Coronary artery (tissue), 2 donors: ENCODE measurements at regions not wholly inside any gene's neighbourhood (a gene's known extent, or its start where the extent isn't known, plus 50 kb on each side); places are given as distances from the start of the nearest gene placed in this dataset.

Source experiments
- DNase-seq: peaks from one replicate; pipeline ENCODE4 v3.0.0-alpha.2; 2017; ENCODE audit warnings: low spot score
- H3K27ac ChIP-seq, 2 donors: fragments of 200-600 bp; sonication (generic); one replicate each; pipeline ENCODE4 v1.5.1; 2016 to 2019
- H3K4me3 ChIP-seq: fragments of 200-600 bp; sonication (generic); 2 replicates; pipeline ENCODE4 v1.5.1; 2016; ENCODE audit warnings: mild to moderate bottlenecking, moderate library complexity
- TF ChIP-seq, protein P1 (sequence below): fragments of 200-600 bp; sonication (generic); IDR thresholded peaks from one replicate; pipeline ENCODE4 v1.5.1; 2019; ENCODE audit warnings: antibody characterized with exemption

DNA sequence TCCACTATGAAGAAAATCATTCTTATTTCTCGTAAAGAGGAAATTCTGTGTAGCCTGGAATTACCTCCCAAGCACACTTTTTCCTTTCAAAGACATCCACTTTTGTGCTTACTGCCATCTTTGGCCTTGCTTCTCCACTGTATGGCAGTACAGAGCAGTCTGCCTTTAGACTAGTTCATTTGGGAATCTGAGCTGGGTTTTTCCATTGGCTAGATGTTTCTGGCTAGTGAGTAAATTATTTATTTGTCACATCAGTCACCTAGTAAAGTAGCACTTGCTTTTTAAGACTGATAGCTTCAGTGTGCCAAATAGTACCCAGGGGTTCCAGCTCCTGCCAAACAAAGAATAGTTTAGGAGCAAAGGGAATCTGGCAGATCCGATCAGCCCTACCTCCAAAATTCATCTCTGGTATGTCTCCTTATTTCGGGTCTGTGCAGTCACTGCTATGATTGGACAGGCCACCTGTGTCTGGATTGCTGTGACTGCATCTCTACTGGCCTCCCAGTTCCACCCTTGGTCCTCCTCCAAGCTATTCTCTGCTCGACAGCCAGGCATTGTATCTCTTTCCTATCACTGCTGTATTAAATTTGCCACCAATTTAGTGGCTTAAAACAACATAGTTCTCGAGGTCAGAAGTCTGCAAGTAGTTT lies 97.6 kb downstream of the NUDT12 start:
- no peak overlapping the region for H3K27ac ChIP-seq
- DNase-seq, result no peak
- TF ChIP-seq, protein P1, sequence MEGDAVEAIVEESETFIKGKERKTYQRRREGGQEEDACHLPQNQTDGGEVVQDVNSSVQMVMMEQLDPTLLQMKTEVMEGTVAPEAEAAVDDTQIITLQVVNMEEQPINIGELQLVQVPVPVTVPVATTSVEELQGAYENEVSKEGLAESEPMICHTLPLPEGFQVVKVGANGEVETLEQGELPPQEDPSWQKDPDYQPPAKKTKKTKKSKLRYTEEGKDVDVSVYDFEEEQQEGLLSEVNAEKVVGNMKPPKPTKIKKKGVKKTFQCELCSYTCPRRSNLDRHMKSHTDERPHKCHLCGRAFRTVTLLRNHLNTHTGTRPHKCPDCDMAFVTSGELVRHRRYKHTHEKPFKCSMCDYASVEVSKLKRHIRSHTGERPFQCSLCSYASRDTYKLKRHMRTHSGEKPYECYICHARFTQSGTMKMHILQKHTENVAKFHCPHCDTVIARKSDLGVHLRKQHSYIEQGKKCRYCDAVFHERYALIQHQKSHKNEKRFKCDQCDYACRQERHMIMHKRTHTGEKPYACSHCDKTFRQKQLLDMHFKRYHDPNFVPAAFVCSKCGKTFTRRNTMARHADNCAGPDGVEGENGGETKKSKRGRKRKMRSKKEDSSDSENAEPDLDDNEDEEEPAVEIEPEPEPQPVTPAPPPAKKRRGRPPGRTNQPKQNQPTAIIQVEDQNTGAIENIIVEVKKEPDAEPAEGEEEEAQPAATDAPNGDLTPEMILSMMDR, result no peak
- H3K4me3 ChIP-seq, result no peak overlapping the region

DNA sequence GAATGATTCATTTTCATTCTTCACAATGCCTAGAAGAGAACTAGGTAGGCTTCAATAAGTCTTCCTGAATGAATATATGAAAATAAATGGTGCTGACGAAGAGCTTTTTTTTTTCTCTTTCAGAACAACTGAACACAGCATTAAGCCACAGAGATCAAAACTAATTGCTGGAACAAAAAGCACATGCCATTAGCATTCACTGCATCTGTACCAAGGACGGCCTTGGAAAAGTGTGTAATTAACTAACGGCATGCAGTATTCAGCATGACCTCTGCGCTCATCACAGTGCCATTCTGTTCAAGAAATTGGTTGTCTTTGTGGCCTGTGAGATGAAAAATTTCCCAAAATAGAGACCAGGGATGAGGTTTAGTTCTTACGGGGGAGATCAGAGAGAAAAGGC lies 99.3 kb downstream of the NUDT12 start:
- no peak overlapping the region for H3K27ac ChIP-seq
- DNase-seq, result no peak
- TF ChIP-seq, protein P1, result no peak
- H3K4me3 ChIP-seq, result no peak overlapping the region

DNA sequence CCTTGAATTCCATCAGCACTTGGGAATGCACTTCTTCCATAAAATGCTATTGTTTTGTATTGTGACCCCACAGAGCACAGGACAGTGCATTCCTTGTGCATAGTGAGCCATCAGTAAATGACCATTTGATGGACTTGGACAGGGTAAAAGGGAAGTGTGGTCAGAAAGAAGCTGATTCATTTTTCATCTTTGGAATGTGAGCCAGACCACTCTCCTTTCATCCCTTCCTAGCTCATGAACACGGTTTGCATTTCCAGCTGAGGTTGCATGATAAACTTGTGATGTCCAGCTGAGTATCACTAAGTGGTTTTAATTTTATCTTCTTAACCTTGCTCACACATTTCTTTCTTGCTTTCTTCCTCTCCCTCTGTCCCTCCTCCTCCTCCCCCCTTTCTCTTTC lies 101.3 kb downstream of the NUDT12 start:
- Histone ChIP-seq H3K27ac (no peak overlapping the region), H3K4me3 (no peak overlapping the region)
- no peak for DNase-seq
- TF ChIP-seq, protein P1, result no peak

DNA sequence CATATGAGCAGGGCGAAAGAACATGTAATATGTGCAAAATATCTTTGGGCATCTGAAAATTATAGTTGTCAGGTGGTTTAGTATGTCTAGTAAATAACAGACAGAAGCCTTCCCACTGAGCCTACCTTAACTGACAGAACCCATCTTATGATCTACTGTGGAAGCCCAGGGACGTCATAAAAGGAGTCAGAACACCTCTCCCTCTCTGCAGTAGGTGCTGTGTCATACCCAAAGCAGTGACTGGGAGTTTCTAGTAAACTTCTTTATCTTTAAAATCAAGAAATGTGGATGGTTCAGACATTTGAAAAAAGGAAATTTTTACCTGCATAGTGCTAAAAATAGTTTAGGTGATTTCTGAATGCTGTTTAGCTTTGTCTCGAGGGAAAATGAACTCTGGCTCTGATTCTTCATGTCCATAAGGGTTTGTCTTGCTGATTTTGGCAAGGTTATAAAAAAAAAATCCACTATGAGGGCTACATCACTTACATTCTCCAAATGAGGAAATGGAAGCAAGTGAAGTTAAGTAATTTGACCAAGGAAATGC lies 104.0 kb downstream of the NUDT12 start:
- TF ChIP-seq, protein P1, result no peak
- DNase-seq, result no peak
- no peak overlapping the region for H3K27ac ChIP-seq
- H3K4me3 ChIP-seq, result no peak overlapping the region

DNA sequence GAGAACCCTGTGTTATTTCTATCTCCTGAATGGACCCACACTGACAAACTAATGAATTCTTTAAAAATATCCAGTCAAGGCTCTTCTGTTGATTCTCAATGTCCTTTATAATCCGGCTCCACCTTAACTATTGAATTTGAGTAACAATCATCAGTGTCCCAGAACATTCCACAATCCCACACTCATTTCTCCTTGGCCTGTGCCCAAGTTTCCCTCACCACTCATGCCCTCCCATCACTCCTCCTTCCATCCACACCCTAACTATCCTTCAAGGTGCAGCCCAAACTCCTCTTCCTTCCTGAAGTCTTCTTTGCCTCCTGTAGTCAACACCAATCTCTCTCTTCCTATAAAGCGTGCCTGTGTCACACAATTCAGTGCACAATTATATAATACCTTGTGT lies 106.1 kb downstream of the NUDT12 start:
- Histone ChIP-seq H3K4me3 (no peak overlapping the region), H3K27ac (no peak overlapping the region)
- TF ChIP-seq, protein P1, result no peak
- no peak for DNase-seq

DNA sequence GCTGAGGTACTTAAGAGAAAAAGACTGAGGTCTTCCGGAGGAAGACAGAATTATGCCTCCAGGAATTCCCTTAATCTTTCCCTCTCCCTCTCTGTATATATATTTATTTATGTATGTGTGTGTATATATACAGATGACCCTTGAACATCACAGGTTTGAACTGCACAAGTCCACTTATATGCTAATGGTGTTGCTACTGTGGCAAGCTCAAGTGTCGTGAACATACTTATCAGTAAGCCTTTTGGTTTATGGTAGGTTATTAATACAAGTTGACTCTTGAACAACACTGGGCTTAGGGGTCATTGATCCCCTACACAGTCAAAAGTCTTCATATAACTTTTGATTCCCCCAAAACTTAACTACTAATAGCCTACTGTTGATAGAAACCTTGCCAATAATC lies 106.8 kb downstream of the NUDT12 start:
- TF ChIP-seq, protein P1, result no peak

DNA sequence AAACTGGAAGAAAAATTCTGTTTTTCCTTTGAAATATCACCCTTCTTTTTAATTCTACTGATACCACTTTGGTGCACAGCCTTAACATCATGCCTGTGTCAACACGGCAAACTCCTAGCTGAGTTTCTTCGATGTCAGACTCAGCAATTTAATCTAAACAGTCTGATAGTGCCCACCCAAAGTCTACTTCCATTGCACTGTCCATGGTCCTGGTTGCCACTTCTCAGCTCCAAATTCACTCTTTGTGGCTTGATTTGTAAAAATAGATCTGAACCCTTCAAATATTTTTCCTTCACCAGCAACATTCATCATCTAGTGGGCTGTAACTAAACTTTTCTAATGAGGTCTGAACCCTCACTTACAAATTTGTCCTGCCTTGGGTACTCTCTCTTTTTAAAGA lies 107.8 kb downstream of the NUDT12 start:
- TF ChIP-seq, protein P1, result no peak
- DNase-seq, result no peak
- Histone ChIP-seq H3K4me3 (no peak overlapping the region), H3K27ac (no peak overlapping the region)

More for the DNA sequence above, 106.8 kb downstream of the NUDT12 start:
- DNase-seq, result no peak
- Histone ChIP-seq H3K4me3 (no peak overlapping the region), H3K27ac (no peak overlapping the region)
